CMK (cell line): ENCODE measurements at regions not wholly inside any gene's neighbourhood (a gene's known extent, or its start where the extent isn't known, plus 50 kb on each side); places are given as distances from the start of the nearest gene placed in this dataset.
"Not testable (repeated sequence)": the region's sequence is repeated elsewhere in the genome, so short reads cannot be mapped to it uniquely, and the experiment has no call there.

Experiments used
- DNase-seq: peaks from one replicate; pipeline ENCODE4 v3.0.0-alpha.2; 2010; ENCODE audit warnings: low read depth

GRCh38 chr9:62833323-62834200 is 1643.7 kb downstream of the SPATA31A7 start:
- not testable (repeated sequence) for DNase-seq

GRCh38 chr9:62837254-62837911 is 1647.5 kb downstream of the SPATA31A7 start:
- DNase-seq = not testable (repeated sequence)

- peak; percentile 31 for DNase-seq
These were observed 1648.3 kb downstream of the SPATA31A7 start for GRCh38 chr9:62838024-62838718.

GRCh38 chr9:62839168-62839567 is 1649.3 kb downstream of the SPATA31A7 start:
- DNase-seq = not testable (repeated sequence)

GRCh38 chr9:62843145-62843544 is 1653.3 kb downstream of the SPATA31A7 start:
- DNase-seq = not testable (repeated sequence)

- DNase-seq = not testable (repeated sequence)
These were observed 1654.0 kb downstream of the SPATA31A7 start for GRCh38 chr9:62843706-62844290.

GRCh38 chr9:62844681-62845185 is 1654.9 kb downstream of the SPATA31A7 start:
- not testable (repeated sequence) for DNase-seq

GRCh38 chr9:62848258-62848657 is 1658.4 kb downstream of the SPATA31A7 start:
- not testable (repeated sequence) for DNase-seq

- DNase-seq = not testable (repeated sequence)
These were observed 1660.2 kb downstream of the SPATA31A7 start for GRCh38 chr9:62849991-62850390.

- not testable (repeated sequence) for DNase-seq
These were observed 1667.4 kb downstream of the SPATA31A7 start for GRCh38 chr9:62857280-62857679.

- DNase-seq = not testable (repeated sequence)
These were observed 1668.4 kb downstream of the SPATA31A7 start for GRCh38 chr9:62858240-62858639.

- DNase-seq = not testable (repeated sequence)
These were observed 1671.4 kb downstream of the SPATA31A7 start for GRCh38 chr9:62860939-62861860.

- DNase-seq = not testable (repeated sequence)
These were observed 1672.3 kb downstream of the SPATA31A7 start for GRCh38 chr9:62862180-62862579.

- not testable (repeated sequence) for DNase-seq
These were observed 1673.5 kb downstream of the SPATA31A7 start for GRCh38 chr9:62863319-62863718.

- not testable (repeated sequence) for DNase-seq
These were observed 1674.0 kb downstream of the SPATA31A7 start for GRCh38 chr9:62863867-62864266.

- not testable (repeated sequence) for DNase-seq
These were observed 1674.9 kb downstream of the SPATA31A7 start for GRCh38 chr9:62864481-62865469.

- DNase-seq = not testable (repeated sequence)
These were observed 1679.2 kb downstream of the SPATA31A7 start for GRCh38 chr9:62869061-62869460.

GRCh38 chr9:62871765-62872164 is 1681.9 kb downstream of the SPATA31A7 start:
- not testable (repeated sequence) for DNase-seq

- DNase-seq = not testable (repeated sequence)
These were observed 1684.4 kb downstream of the SPATA31A7 start for GRCh38 chr9:62874213-62874612.
